ENCODE measurements at regions not wholly inside any gene's neighbourhood (a gene's known extent, or its start where the extent isn't known, plus 50 kb on each side); places are given as distances from the start of the nearest gene placed in this dataset.

DNA sequence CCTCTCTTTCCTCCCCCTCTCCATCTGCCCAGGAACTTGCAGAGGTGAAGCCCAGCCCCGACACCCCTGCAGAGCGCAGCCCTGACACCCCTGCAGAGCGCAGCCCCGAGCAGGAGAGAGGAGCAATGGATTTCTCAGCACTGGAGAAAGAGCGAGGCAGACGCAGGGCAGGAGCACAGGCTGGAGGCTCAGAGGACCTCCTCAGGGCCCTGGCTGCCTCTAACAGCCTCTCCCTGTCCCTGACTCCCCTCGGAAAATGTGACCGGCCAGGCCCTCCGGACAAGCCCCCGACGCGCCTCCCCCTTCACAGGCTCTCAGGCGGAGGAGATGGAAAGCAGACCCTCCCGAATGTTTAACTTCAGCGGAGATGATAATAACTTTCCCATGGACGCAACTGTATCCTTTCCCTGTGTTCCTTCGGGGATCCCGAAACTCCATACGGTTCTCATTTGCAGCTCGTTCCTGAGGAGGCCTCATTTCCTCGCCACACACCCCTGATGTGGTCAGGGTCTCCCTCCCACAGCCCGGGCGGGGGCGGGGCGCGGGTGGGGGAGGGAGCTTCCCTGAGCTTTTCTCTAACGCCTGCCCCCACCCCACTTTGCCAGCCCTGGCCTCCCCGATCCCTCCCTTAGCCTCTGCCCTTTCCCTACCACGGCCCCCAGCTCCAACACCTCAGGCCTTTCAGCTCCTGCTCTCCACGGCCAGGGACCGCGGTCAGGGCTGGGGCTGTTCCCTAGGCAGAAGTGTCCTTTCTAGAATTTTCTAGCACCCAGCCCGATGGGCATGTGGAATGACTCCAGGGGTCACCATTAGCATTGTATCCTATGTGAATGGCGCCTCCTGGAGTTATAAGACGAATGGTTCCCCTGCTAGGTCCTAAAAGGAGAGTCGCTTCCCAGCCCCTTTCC, 201.1 kb upstream of the BCOR start:
- TF ChIP-seq CTCF (IDR thresholded peaks at IDR 0.05; ENCODE audit: insufficient read depth, low read length) (no peak), POLR2AphosphoS5 (IDR thresholded peaks at IDR 0.05; ENCODE audit: low read depth) (no peak), GABPA (IDR thresholded peaks at IDR 0.05; ENCODE audit: low read depth) (no peak)
